Bone marrow (tissue), 2 donors: ENCODE measurements at regions not wholly inside any gene's neighbourhood (a gene's known extent, or its start where the extent isn't known, plus 50 kb on each side); places are given as distances from the start of the nearest gene placed in this dataset.

Source experiments
- DNase-seq, 2 donors: peaks; one replicate each; lab custom pipeline; 2025; lab: John Stamatoyannopoulos, UW

GRCh38 chr12:124517260-124518050 is 50.0 kb downstream of the NCOR2 start:
- no peak for DNase-seq

DNA sequence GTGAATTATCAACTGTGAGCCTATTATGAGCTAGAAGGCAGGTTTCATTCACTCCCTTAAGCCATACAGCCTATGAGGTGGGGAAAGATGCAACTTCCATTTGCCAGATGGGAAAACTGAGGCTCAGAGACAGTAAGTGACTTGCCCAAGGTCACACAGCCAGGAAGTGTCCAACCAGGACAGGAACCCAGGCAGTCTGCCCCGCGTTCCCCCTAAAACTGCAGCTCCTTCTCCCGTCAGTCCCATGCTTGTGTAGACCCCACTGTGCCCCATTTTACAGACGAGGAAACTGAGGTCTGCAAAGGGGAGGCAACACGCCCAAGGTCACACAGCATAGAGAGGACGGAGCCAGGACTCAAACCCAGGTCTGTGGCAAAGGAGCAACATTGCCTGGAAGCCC is 50.6 kb downstream of the NCOR2 start:
- no peak for DNase-seq

- no peak for DNase-seq
These were observed 51.4 kb downstream of the NCOR2 start for GRCh38 chr12:124515981-124516380.

DNA sequence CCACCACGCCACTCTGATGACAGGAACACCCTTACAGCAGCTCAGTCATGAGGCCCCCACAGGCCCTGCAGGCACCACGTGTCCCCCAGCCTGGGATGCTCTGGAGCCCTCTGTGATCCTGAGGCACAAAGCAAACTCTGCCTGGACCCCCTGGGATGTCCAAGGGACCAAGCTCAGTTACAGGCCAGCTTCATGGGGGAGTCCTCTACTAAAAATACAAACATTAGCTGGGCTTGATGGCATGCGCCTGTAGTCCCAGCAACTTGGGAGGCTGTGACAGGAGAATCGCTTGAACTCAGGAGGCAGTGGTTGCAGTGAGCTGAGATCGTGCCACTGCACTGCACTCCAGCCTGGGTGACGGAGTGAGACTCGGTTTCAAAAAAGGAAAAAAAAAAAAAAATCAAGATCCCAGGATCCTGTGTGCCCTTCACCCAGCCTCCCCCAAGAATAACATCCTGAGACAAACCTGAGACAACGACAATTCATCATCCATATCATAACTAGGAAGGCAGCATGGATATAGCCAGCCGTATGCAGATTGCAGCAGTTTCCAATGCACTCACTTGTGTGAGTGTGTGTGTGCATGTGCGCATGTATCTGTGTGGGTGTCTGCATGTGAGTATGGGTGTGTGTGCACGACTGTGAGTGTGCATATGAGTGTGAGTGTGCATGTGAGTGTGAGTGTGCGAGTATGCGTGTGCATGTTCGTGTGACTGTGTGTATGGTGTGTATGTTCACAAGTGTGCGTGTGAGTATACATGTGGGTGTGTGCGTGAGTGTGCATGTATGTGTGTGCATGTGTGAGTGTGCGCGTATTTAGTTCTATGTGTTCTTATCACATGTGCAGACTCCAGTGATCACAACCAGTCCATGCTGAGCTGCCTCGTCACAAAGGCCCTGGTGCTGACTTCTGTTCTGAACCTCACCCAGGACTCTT is 52.1 kb downstream of the NCOR2 start:
- no peak for DNase-seq

DNA sequence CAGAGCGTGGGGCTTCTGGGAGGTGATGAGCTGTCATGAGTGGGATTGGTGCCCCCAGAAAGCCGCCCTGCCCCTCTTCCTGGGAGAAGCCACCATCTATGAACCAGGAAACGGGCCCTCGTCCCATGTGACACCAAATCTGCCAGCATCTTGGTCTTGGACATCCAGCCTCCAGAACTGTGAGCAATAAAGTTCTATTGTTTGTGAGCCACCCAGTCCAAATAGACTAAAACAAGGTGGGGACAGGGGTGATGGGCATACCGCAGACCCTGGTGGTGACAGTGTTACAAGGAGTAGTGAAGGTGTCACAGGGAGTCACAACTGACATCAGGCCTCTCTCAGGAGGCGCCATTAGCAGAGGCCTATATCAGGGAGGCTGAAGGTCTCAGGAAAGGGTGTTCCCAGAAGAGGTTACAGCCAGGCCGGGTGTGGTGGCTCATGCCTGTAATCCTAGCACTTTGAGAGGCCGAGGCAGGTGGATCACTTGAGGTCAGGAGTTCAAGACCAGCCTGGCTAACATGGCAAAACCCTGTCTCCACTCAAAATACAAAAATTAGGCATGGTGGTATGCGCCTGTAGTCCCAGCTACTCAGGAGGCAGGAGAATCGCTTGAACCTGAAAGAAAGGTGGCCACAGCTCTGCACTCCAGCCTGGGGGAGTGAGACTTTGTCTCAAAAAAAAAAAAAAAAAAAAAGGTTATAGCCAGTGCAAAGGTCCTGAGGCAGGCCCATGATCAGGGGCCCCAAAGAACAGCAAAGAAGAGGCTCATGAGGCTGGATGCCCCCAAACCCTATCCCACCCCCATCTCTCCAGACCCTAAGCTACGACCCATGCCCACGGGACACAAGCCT is 53.0 kb downstream of the NCOR2 start:
- DNase-seq, result no peak

- no peak for DNase-seq
These were observed 54.0 kb downstream of the NCOR2 start for GRCh38 chr12:124513297-124513867.

GRCh38 chr12:124512667-124513296 is 54.6 kb downstream of the NCOR2 start:
- DNase-seq, result peak in 1 of 2 donors; percentile 65

DNA sequence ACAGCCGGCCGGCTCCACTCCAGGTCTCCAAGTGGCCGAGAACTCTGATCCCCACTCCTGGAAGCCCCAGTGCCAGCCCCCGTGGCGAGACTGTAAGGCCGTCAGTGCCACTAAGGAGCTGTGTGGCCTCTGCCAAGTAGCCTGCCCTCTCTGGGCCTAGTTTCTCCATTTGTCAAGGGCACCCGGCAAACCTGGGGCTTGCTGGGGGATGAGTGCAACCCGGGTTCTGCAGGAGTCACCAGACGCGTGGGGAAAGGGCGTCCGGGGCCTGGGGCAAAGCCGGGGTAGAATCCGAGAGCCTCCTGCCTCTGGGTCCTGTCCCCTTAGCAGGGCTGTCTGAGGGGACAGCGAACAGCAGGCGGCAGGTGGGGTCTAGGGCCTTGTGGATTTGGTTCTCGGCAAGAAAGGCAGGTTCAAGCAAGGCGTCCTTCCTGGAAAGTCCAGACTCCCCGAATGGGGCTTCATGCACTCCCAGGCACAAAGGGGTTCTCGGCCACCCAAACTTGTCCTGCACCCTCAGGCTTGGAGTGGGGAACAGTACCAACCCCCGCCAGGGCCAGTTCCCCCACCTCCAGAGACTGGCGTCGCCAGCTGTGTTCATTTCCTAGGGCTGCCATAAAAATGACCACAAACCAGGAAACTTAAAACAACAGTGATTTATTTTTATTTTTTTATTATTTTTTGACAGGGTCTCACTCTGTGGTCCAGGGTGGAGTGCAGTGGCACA is 56.0 kb downstream of the NCOR2 start:
- no peak for DNase-seq

DNA sequence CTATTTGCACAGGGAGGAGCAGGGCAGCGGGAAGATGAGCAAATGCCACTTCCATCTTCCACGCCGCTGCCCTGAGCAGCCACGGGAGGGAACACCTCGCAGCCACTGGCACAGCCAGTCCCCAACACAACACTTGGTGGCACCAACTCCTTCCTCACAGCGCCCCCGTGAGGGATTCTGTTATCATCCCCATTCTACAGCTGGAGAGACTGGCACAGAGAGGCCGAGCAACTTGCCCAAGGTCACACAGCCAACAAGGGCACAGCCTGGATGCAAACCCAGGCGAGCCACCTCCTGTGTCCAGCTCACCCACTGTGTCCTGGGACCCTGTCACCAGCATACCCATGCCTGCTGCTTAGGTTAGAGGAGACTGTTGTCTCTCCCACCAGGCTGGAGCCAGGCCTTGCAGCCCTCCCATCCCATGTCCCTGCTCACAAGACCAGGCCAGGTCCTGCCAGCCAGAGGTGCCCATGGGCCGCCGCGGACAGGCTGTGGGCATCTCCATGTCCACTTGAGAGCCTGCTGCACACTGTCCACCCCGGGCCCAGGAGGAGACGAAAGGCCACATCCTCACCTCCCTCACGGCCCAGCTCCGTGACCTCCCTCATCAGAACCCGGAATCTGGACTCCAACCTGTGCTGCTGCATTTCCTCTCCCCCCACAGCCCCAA is 57.0 kb downstream of the NCOR2 start:
- DNase-seq, result no peak

DNA sequence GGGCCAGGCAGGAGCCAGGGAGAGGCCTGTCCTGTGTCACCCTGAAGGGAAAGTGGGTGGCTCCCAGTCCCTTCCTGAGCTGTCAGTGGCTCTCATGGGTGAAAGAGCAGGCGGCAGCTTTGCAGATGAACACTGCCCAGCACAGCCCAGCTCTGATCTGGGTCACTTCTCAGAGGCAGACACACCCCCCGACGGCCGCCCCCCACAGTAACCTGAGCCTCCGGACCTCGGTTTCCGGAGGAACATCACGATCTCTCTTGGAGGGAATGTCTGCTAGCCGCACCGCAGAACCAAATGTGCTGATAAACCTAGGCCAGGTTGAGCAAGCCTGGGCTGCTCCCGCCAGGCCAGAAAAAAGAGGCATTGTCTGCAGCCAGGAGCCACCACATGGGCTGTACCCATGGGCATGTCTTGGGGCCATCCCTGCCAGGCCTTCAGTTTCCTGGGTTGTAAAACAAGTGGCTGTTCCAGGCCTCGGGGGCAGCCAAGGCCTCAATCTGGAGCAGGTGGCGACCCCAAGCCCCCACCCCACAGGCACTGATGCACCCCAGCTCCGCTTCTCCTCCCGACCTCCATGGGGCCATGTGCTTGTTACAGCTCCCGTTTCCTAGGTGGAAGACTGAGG is 57.6 kb downstream of the NCOR2 start:
- DNase-seq, result no peak

DNA sequence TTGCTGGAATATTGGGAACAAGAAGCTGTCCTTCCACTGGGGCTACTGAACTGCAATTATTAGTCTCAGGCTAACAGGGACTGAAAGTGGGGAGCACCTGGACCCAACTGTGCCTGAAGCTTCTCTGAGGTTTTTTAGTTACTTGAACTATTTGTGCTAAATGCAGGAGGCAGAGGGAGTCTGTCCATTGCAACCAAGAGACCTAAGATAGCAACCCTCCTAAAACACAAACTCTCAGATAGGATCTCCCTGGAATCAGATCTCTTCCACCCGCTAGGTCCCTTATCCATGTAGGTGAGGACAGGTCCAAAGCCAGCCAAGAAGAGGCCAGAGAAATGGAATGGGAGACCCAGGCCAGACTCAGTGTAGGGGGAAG is 58.1 kb downstream of the NCOR2 start:
- DNase-seq, result no peak

DNA sequence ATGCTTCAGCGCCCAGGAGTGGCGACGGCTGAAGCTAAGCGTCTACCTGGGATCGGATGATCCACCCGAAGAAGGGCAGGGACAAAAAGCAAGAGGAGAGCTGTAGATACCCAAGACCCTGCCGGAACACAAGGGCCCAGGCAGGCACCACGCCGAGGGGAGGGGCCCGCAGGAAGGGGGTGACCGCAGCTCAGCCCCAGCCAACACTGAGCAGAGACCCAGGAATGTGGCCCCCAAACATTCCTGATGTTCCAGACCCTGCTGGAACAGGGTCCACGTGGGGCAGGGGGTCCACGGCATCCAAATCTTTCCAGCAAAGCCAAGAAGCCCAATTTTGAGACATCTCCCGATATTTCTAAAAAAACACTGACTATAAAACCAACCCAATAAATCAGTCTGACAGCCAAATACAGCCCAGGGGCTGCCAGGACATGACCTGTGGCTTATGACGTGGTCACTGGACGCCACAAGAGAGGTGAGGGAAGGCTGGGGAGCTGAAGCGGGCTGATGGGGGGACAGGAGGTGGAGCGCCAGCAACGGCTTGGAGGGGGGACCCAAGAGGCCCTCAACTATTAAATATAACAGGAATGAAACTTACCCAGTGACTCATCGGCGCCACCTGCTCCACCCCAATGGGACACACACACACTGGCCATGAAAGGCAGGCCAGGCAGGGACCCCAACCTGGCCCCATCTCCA is 58.9 kb downstream of the NCOR2 start:
- DNase-seq, result peak in 1 of 2 donors; percentile 5

GRCh38 chr12:124507188-124508109 is 60.0 kb downstream of the NCOR2 start:
- DNase-seq, result no peak

DNA sequence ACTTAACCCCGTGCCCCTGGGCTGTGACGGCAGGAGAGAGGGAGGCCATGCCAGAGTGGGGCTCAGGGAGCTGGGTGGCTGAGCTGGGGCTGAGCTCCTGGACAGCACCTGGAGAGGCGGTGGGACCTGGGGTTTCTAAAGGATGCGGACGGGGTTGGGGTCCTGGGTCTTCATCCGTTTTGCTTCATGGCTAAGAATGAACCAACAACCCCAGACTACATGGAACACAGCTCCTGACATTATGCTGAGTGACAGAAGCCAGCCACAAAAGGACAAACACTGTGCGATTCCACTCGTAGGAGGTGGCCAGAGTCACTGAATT is 60.6 kb downstream of the NCOR2 start:
- DNase-seq, result no peak

DNA sequence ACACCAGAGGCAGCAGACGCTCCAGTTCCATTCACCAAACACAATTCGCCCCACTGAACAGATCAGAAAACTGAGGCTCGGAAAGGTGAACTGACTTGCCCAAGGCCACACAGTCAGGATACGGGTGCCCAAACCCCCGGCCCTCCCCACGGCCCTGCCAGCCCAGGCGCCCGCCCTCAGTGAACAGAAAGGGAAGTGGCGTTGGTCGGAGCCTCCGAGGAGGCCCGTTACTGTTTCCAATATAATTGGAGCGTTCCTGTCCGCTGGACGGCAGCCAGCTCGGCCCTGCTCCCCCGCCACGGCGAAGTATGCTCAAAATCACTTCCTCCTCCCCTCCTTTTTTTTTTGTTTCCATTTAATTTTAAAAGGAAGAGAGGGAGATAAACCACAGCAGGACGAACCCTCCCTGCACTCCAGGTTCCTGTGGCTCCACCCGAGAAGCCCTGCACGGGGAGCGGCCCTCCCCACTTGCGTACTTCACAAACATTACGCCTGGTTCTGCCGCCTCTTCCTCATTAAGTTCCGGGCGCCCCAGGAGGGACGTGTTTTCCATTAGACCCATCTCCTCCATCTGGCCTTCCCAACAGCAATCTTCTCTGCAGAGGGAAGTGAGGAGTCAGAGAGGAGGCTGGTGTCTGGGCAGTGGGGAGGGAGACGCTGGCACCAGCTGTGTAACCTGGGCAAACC is 61.1 kb downstream of the NCOR2 start:
- DNase-seq, result peak; percentile 54 to 77

DNA sequence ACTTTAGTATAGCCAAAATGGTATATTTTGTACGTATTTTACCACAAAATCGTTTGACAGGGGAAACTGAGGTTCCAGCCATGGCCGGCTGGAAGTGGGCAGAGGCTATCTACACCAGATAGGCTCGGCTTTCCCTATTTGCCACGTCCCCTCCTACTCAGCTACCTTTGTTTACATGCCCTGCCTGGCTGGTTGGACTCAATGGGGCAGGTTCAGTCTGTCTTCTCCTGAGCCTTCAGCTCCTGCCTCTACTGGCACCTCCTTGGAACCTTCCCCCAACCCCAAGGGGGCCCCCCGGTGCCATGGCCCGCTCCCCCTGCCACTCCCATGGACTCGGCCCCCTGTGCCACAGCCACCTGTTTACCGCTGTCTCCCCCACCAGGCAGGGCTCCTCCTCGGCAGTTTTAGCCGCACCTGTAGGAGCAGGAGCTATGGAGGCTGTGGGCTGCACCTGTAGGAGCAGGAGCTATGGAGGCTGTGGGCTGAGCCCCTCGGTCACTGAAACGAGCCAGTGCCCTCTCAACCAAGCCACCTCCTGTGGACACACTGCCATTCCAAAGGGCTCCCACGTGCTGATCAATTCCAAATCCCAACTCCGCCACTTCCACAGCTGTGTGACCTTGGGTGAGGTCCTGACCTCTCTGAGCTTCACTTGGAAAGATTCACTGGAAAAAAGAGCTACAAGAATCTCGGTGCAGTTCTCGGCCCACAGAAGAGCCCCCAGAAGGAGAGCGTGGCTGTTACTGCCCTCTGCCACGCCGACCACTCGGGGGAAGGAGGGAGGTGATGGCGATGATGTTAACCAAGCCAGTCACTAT is 62.2 kb downstream of the NCOR2 start:
- no peak for DNase-seq
